ENCODE measurements at regions not wholly inside any gene's neighbourhood (a gene's known extent, or its start where the extent isn't known, plus 50 kb on each side); places are given as distances from the start of the nearest gene placed in this dataset.

DNA sequence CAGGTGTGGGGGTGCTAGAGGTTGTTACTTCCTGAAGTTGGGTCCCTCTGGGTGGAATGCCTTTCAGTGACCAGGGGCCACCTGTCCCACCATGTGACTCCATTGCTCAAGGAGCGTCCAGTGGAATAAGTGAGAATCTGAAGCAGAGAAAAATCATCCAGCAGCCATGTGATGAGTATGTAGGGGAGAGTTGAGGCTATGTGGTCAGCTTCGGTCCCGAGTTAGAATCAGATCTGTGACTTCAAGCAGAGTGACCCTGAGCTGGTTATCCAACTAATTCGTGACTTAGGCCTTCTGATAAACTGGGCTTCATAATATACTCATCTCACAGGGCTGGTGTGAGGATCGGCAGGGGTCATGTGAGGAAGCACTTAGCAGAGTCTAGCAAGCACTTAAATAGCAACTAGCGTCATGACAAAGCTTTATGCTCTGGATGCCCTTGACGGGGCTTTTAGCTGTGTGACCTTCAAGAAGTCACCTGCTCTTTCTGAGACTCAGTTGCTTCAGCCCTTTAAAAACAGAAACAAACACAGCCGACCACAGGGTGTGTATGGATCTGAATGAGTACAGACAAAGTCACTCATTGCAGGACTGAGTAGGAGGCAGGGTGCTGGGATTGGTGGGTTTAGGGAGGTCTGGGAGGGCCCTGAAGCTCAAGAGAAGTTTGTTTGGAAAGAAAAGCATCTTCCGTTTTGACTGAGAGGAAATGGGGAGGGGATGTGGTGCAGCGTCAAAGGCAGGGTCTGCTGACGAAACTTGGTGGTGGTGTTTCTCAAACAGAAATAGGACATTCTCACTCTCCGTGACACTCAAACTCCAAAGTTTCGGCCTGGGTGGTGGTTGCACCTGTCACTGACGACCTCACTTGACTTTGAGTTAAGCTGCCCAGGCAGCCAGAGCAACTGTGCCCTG lies 264.0 kb upstream of the CXCR4 start:
- Histone ChIP-seq H3K27ac (peak overlapping the region in 10 of 11 experiments; percentile 21 to 95 (median 79); a peak in 20 of 22 replicates), H3K9me3 (replicated peaks in 1 of 11) (no peaks in the 10 kb centered on the region), H3K9ac (peak overlapping the region; percentile 25 to 80 (median 62); a peak in 17 of 22 replicates), H3K4me3 (peak overlapping the region in 5 of 10 experiments; percentile 20 to 44 (median 21); a peak in 5 of 20 replicates), H3K36me3 (no peaks in the 10 kb centered on the region), H4K20me1 (no peaks in the 10 kb centered on the region), H3K4me2 (peak overlapping the region; percentile 70 to 91 (median 78)), H3K27me3 (no peaks in the 10 kb centered on the region), H3K4me1 (peaks cover 34 to 84% (median 73%) of the 10 kb centered on the region in 10 experiments)
- peak in 5 of 11 experiments; percentile 16 to 86 (median 62); a peak in 5 of 22 replicates for TF ChIP-seq Cebpa-rat (IDR thresholded peaks at IDR 0.05)

DNA sequence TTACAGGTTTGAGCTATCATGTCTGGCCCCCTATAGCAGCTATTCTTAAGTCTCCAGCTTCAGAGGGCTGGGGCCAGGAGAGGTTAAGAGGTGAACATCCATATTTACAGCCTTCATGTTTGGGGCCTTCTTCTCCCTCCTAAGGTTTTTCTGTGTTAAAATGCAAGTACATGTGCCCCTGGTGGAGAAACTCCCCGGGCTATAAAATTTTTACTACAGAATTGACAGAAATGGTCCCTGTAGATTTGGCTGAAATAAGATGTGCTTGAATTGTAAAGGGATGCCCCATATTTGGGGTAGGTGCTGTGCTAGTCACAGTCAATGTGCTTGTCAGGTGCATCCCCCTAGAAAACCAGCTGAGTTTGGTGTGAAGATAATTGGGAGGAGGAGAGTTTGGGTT lies 263.3 kb upstream of the CXCR4 start:
- H3K36me3 ChIP-seq, result no peaks in the 10 kb centered on the region
- peak overlapping the region in 10 of 11 experiments; percentile 70 to 91 (median 78); a peak in 20 of 22 replicates for H3K4me2 ChIP-seq
- no peaks in the 10 kb centered on the region for H3K9me3 ChIP-seq (replicated peaks in 1 of 11)
- peak overlapping the region in 9 of 11 experiments; percentile 50 to 95 (median 79); a peak in 17 of 22 replicates for H3K27ac ChIP-seq
- H3K27me3 ChIP-seq, result no peaks in the 10 kb centered on the region
- H3K9ac ChIP-seq, result peak overlapping the region in 8 of 11 experiments; percentile 47 to 80 (median 67); a peak in 13 of 22 replicates
- no peak overlapping the region for H3K4me3 ChIP-seq
- peaks cover 41 to 91% (median 81%) of the 10 kb centered on the region in 10 experiments for H3K4me1 ChIP-seq
- H4K20me1 ChIP-seq, result no peaks in the 10 kb centered on the region
- TF ChIP-seq Cebpa-rat (IDR thresholded peaks at IDR 0.05), result no peak

DNA sequence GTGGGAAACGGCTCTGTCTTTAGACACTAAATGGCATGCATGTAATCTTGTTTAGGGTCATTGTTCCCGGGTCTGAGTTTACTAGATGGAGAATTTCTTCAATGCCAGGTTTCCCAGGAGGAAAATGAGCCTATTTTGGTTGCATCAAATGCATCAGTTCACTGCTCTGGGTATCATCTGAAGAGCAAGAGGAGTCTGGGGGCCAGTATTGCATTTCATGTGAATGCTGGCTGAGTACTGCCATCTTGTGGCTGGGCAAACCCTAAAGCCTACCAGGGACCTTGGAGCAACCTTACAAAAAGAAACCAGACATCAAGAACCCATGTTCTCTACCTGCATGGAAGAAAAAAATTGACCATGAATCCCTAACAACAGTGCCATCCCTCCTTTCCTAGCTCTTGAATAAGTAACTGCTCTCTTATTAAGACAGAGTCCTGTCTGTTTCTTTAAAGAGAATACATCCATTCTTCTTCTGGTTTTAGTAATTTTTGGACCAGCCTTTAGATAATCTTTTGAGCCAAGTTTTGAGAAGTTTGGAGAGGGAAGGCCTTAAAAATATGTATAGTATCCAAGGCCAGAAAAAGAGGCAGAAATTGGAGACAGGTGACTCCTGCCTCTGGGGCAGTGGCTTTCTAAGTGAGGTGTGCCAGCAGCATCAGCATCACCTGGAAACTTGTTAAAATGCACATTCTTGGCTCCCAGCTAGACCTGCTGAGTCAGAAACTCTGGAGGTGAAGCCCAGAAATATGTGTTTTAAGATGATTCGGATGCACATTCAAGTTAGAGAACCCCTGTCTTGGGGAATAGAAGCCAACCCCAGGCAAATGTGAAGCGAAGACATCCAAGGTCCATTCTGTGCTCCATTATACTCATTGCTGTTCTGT lies 261.0 kb upstream of the CXCR4 start:
- no peaks in the 10 kb centered on the region for H3K36me3 ChIP-seq
- H3K4me1 ChIP-seq, result peaks cover 53 to 94% (median 85%) of the 10 kb centered on the region in 10 experiments
- no peaks in the 10 kb centered on the region for H3K27me3 ChIP-seq
- peaks cover 0 to 6% (median 0%) of the 10 kb centered on the region in 11 experiments; a peak in 2 of 22 replicates for H3K9me3 ChIP-seq (replicated peaks in 1 of 11)
- H4K20me1 ChIP-seq, result no peaks in the 10 kb centered on the region
- peak overlapping the region in 7 of 11 experiments; percentile 55 to 95 (median 64); a peak in 14 of 22 replicates for H3K27ac ChIP-seq
- no peak for TF ChIP-seq Cebpa-rat (IDR thresholded peaks at IDR 0.05)
- peak overlapping the region; percentile 46 to 82 (median 71); a peak in 21 of 22 replicates for H3K4me2 ChIP-seq
- H3K4me3 ChIP-seq, result no peak overlapping the region
- H3K9ac ChIP-seq, result peak overlapping the region in 5 of 11 experiments; percentile 14 to 45 (median 33); a peak in 5 of 22 replicates

DNA sequence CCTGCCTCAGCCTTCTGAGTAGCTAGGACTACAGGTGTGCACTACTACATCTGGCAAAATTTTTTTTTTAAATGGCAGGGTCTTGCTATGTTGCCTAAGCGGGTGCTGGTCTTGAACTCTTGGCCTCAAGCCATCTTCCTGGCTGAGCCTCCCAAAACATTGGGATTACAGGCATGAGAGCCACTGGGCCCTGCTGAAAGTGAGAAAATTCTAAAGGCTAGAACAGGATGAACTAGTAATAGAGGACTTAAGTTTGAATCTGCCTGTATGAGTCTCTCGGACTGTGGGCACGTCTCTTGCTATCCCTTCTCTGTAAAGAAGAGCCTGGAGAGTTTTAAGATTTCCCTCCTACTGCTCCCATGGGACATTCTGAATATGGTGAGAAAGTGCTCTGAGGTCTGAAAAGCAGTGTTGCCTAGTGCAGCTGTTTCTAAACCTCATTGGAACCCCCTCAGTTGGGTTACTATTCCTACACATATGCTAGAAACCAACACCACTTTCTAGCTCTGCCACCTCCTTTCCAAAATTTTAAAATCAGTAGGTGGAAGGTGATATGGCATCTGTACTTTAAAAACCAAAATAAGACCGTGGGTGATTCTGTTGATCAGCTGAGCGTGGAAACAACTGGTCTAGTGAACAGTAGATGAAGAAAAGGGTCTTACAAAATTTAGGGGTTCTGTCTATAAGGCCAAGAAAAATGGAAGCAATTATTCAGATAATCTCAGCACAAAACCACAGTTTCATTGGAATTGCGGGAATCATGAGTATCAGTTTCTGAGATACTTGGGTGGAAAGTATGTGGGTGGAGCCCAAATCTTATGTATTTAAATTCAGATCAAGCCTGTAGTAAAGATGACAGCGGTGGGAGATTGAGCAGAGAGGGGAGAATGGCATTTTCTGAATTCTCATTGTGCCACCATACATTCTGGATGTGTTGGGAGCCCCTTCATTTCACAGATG lies 259.8 kb upstream of the CXCR4 start:
- Histone ChIP-seq H3K4me2 (peak overlapping the region; percentile 46 to 82 (median 71)), H3K27me3 (no peaks in the 10 kb centered on the region), H4K20me1 (no peaks in the 10 kb centered on the region), H3K36me3 (no peaks in the 10 kb centered on the region), H3K9me3 (replicated peaks in 1 of 11) (peaks cover 0 to 8% (median 0%) of the 10 kb centered on the region in 11 experiments; a peak in 2 of 22 replicates), H3K9ac (peak overlapping the region in 6 of 11 experiments; percentile 1 to 49 (median 42); a peak in 10 of 22 replicates), H3K27ac (peak overlapping the region in 8 of 11 experiments; percentile 55 to 95 (median 61); a peak in 16 of 22 replicates), H3K4me3 (no peak overlapping the region), H3K4me1 (peaks cover 50 to 81% (median 73%) of the 10 kb centered on the region in 10 experiments)
- TF ChIP-seq Cebpa-rat (IDR thresholded peaks at IDR 0.05), result no peak

DNA sequence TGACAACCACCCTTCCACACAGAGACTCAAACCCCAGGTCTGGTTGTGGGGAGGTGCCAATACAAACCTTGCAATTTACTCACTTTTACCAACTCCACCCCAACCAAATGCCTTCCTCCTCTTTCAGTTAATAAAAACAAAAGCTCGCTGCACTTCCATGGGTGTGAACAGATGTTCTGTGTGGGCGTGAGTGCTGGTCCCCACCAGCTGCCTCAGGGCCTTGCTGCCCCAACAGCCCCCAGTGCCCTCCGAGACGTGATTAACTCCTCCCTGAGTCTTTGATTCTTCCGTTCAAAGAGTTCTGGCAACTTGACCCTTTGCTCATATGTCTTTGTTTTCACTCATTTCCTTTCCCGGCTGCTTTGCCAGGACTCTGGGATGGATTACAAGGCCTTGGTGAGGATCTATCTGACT lies 258.9 kb upstream of the CXCR4 start:
- H3K27me3 ChIP-seq, result no peaks in the 10 kb centered on the region
- no peaks in the 10 kb centered on the region for H3K36me3 ChIP-seq
- no peaks in the 10 kb centered on the region for H4K20me1 ChIP-seq
- H3K9me3 ChIP-seq (replicated peaks in 1 of 11), result peaks cover 0 to 8% (median 0%) of the 10 kb centered on the region in 11 experiments; a peak in 2 of 22 replicates
- H3K4me3 ChIP-seq, result no peak overlapping the region; a peak in 1 of 20 replicates
- H3K27ac ChIP-seq, result peak overlapping the region in 10 of 11 experiments; percentile 22 to 95 (median 56); a peak in 18 of 22 replicates
- H3K4me2 ChIP-seq, result peak overlapping the region; percentile 46 to 82 (median 71)
- H3K4me1 ChIP-seq, result peaks cover 41 to 72% (median 65%) of the 10 kb centered on the region in 10 experiments
- no peak for TF ChIP-seq Cebpa-rat (IDR thresholded peaks at IDR 0.05)
- H3K9ac ChIP-seq, result peak overlapping the region in 7 of 11 experiments; percentile 1 to 57 (median 46); a peak in 14 of 22 replicates

DNA sequence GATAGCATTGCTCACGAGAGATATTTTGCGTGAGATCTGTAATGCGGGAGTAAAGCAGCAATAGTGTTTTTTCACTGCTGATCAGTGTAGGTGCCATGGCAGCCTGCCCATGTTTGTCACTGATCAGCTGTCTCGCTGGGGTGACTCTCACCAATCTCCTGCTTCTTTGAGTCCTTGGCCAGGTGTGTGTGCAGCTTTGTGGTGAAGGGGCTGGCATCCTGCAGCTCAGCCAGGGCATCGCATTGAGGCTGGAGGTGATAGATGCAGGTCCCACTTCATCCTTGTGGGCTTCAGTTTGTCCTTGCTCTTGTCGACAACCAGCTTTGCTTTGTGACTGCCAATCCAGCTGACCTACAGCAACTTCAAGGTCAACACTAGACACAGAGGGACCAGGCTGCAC lies 258.3 kb upstream of the CXCR4 start:
- TF ChIP-seq Cebpa-rat (IDR thresholded peaks at IDR 0.05), result no peak
- H3K9ac ChIP-seq, result peak overlapping the region in 5 of 11 experiments; percentile 44 to 57 (median 48); a peak in 9 of 22 replicates
- H3K4me1 ChIP-seq, result peaks cover 36 to 66% (median 59%) of the 10 kb centered on the region in 10 experiments
- H3K9me3 ChIP-seq (replicated peaks in 1 of 11), result peaks cover 0 to 8% (median 0%) of the 10 kb centered on the region in 11 experiments; a peak in 2 of 22 replicates
- peak overlapping the region in 9 of 11 experiments; percentile 52 to 95 (median 58); a peak in 18 of 22 replicates for H3K27ac ChIP-seq
- H3K27me3 ChIP-seq, result no peaks in the 10 kb centered on the region
- H3K4me3 ChIP-seq, result no peak overlapping the region; a peak in 1 of 20 replicates
- H3K36me3 ChIP-seq, result no peaks in the 10 kb centered on the region
- H4K20me1 ChIP-seq, result no peaks in the 10 kb centered on the region
- H3K4me2 ChIP-seq, result peak overlapping the region; percentile 46 to 82 (median 71)

Data from BLaER1 treated with 17β-estradiol and CSF1 and Interleukin-3, amounts not matched to agents 10 nM and 100 nM (cell line).